D341Med (cell line): ENCODE measurements at regions not wholly inside any gene's neighbourhood (a gene's known extent, or its start where the extent isn't known, plus 50 kb on each side); places are given as distances from the start of the nearest gene placed in this dataset.

Experiments
- DNase-seq: peaks from one replicate; pipeline ENCODE4 v3.0.0; 2012; ENCODE audit warnings: low spot score

- no peak for DNase-seq
Measured at GRCh38 chr12:44961887-44962286, 85.8 kb upstream of the NELL2 start.

- DNase-seq, result no peak
Measured at GRCh38 chr12:44960856-44961255, 84.7 kb upstream of the NELL2 start.

- no peak for DNase-seq
Measured at GRCh38 chr12:44960423-44960822, 84.3 kb upstream of the NELL2 start.

- DNase-seq, result no peak
Measured at GRCh38 chr12:44947163-44947562, 71.0 kb upstream of the NELL2 start.

- DNase-seq, result no peak
Measured at GRCh38 chr12:44942714-44943113, 66.6 kb upstream of the NELL2 start.

GRCh38 chr12:44930972-44931600, 55.0 kb upstream of the NELL2 start:
- DNase-seq, result peak; percentile 21

GRCh38 chr12:44929236-44929885, 53.2 kb upstream of the NELL2 start:
- no peak for DNase-seq
